NAMALWA (cell line): ENCODE measurements at regions not wholly inside any gene's neighbourhood (a gene's known extent, or its start where the extent isn't known, plus 50 kb on each side); places are given as distances from the start of the nearest gene placed in this dataset.
"Not testable (repeated sequence)": the region's sequence is repeated elsewhere in the genome, so short reads cannot be mapped to it uniquely, and the experiment has no call there.

Source experiments
- DNase-seq: peaks from one replicate; pipeline ENCODE4 v3.0.0-alpha.2; 2015; ENCODE audit warnings: low spot score

DNA sequence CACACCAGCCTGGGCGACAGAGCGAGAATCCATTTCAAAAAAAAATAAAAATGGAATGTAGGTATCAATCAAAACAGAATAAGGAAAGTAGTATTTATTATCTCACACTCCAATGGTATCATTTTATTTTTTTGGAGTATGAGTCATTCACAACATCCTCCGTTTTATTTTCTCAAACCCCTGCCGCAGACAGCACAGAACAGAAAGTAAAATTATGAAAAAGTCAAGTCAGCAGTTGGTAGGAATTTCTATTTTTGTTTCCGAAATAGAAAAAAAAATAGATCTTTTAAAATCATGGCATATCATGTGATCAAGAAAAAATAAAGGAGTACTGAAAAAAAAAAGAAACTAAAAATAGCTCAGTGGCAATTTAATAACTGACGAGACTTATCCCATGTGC is 490.7 kb upstream of the TENM3 start:
- no peak for DNase-seq

DNA sequence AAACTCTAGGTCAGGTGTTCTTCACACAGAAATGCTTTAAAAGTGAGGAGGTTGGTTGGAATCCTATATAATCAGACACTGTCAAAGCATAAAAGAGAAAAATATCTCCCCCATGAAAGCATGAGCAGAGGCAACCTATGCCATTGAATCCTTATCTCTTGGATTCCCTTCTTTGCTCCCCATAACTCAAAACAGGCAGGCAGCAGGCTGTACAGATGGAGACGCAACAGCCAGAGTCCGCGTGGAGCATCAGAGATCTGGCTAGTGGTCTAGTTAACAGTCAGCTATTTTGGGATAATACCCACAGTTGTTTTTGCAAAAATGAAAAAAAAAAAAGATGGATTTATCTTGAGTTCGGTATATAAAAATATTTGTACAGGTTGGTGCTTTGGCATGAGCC is 490.0 kb upstream of the TENM3 start:
- DNase-seq: no peak

DNA sequence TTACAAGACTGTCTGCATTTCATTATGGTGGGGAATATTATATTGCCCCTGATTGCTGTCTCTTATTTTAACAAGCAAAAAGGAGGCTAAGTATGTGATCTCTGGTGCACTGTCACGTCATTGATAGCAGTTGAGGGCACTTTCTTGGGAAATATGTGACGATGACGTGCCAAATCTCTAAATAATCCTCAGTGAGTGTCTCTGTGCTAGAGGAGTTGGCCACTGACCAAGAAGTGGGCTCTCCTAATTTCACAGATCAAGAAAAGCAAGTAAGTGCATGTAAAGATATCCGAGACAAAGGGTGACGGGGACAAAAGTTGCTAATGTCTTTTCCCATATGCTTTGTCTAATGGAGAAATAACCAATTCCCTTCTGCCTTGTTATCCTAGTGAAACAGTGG is 487.4 kb upstream of the TENM3 start:
- DNase-seq: no peak

DNA sequence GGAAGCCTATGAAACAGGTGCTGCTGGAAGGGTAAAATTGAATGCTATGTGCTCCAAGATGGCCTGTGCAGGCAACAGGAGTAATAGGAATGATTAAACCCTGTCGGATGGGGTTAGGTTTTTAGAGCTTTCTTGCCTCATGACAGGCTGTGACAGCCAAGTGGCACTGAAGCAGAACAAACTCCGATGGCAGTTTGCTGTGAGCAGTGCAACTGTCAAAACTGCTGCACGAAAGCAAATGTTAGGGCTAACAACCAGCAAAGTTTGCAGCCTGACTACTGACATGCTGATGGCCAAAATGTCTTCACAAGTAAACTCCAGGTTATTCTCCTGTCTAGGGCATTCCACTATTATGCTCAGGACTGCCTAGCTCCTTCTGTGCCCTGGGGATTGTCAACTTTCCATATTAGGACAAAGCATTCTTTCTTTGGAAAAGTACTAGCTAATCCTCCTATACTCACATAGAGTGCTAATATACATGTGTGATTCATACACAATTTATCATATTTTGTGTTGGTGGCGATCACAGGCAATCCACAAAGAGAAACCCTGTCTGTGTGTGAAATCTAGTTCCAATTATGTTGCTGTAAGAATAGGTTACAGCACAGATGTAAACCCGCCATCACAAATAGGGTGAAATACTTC is 486.6 kb upstream of the TENM3 start:
- DNase-seq: no peak

DNA sequence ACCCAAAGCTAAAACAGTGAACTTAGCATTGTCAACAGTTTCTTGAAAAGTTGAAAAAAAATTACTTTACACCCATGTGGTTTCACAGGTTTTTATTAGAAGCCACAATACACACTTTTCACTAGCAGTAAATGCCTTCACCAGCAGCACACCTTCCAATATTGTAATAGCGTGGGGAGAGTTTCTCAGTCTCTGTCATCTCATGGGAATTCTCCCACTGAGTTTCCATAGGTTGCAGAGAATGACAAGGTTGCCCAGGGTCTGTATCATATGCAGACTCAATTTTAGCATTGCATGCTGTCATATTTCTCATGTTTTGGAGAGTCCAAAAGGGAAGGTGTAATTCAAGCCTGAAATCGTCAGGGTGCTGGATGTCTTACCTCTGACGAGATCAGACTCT is 486.1 kb upstream of the TENM3 start:
- no peak for DNase-seq

DNA sequence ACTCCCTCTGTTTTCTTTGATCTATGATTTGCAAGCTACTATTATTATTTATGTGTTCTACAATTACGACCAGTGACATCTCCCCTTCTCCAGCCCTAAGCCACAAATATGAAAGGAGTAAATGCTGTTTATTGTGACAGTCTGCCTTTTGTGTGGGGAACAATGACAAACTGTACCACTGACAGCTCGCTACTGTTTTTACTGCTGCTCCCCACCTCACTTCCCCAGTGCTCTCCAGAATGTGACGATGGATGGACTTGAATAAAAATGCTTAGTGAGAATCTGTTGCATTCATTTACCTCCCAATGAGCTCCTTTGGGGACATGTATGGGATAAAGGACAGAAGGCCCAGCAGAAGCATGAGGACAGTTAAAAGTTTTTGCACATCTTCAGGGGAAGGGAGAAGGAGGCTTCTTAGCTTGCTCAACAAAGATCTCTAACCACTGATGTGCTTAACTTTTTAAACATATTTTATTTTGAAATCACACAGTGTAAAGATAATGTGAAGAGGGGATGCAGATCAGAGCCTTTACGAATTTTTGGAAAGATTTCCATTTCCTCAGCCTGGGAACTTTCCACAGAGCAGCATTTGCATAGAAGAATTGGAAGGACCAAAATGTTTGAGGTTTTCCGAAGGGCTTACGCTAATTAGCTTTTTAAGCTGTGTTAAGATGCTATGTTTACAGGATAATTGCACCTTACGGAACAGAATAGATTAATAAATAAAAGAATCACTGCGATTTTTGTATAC is 485.1 kb upstream of the TENM3 start:
- no peak for DNase-seq

DNA sequence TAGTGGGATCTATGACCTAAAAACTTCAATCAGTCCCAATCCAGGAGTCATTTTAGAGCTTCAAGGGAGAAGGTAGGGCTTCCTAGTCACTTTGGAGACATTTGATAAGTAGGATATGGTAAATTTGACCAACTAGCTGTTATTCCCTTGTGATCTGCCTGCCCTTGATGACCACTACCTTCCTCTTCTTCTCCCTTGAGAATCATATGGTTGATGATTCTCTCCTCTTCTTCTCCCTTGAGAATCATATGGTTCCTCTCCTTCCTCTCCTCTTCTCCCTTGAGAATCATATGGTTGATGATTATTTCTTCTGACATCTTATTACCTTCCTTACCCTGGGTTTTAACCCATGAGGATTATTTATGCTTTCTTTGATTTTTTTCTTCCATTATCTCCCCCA is 482.6 kb upstream of the TENM3 start:
- DNase-seq: no peak

DNA sequence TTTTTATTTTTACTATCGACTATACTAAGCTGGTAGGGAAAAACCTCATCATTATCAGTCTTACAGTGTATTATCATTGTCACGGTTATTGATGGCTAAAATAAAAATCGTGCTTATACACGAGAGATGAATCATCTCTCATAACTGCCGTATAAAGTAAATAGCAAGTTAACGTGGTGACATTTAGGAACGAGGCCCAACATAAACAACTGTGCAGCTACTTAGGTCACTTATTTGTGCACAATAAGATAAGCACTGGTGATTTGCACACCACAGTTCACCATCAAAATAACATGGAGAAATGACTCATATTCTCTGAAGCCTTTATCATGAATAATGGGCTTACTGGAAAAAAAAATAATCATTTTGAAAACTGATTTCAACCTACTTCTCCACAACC is 482.0 kb upstream of the TENM3 start:
- DNase-seq: no peak

DNA sequence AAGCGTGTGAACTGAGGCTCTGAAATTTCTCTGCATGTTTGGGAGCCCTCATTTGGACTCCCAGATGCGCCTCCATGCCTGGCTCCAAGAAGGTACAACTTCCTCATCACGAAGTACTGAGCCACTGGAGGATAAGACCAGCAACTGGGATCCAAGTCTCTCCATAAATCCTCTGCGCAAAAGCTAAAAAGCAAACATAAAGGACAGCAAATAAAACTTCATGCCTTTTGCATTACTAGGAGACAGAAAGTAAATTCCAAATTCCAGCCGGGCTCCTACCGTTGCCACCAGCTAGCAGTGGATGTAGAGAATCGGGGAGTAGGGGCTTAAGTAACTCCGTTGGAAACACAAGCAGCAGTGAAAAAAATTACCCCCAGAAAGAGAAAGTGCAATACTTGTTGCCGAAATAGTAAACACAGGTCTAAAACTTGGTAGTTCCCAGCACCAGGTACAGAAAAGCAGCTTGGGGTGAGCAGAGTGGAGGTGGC is 477.1 kb upstream of the TENM3 start:
- DNase-seq: no peak

DNA sequence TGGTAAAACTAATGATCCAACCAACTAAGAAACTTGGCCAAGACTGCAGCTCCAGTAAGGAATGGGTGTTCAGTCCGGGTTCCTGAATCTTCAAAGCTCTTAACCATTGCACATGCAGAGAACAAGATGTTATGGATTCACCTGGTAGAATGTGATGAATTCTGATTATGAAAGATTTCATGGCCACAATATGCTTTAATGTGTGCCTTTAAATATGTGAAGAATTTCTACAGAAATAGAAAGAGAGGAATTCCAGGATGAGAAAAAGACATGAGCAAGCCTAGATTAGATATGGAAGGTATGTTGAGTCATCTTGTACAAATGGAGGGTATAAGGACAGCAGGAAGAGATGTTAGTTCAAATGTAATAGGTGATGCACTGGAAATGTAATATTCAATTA is 472.2 kb upstream of the TENM3 start:
- DNase-seq: no peak

DNA sequence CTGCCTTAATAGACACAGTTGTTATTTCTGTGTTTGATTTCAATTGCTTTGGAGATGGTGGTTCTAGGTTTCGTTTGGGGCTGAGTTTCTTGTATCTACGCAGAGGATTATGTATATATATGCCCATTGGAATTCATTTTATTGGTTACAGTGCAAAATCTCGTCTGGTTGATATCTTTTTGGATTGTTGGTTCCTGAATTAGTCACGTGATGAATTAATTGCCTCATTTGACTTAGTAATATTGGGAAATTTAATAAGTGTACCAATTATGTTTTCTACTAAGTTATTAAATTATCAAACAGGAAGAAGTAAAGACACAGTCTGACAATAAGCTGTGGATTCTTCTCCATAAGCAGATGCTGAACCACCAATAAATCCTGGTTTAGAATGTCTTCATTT is 467.9 kb upstream of the TENM3 start:
- no peak for DNase-seq

DNA sequence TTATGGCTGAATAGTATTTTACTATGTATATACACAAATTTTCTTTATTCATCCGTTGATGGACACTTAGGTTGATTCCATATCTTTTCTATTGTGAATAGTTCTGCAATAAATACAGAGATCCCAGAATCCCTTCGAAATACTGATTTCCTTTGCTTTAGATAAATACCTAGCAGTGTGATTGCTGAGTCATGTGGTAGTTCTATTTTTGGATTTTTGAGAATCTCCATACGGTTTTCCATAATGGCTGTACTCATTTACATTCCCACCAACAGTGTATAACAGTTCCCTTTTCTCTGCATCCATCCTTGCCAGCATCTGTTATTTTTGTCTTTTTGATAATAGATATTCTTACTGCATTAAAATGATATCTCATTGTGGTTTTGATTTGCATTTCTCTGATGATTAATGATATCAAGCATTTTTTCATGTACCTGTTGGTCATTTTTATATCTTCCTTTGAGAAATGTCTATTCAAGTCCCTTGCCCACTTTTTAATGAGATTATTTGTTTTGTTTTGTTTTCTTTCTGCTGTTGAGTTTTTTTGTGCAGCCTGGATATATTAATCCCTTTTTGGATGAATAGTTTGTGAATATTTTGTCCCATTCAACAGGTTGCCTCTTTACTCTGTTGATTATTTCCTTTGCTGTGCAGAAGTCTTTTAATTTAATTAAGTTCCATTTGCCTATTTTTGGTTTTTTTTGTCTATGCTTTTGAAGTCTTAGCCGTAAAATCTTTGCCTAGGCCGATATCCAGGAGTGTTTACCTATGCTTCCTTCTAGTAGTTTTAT is 466.7 kb upstream of the TENM3 start:
- DNase-seq: no peak

DNA sequence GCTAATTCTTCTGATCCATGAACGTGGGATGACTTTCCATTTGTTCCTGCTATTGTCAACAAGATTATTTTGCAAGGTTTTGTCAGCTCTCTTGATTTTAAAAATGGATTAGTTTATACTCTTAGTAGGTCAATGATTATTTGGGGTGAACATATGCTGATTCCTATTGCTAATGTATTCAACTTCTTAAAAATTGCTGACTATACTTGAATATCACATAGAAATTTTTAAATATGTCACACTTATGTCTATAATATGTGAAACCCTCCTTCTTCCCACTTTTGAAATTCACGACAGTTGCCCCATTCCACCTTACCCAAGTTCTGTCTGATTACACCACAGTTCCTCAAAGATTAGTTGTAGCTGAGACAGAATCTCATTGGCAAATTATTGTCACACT is 465.7 kb upstream of the TENM3 start:
- no peak for DNase-seq

DNA sequence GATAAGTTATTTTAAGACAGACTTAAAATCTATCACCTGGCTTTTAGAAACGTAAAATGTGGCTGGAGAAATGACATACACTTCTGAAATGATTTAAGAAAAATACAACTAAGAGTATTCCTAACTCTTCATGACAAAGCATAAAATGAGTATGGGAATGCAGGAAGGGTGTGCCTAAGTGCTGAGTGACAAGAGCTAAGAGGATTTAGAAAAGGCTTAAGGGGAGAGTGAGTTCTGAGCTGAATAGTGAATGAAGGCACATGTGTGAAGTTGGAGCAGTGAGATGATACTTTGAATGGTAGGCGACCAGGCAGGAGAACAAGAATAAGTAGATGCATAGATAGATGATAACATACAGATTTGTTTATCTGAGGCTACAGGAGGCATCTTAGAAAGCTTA is 458.3 kb upstream of the TENM3 start:
- no peak for DNase-seq

DNA sequence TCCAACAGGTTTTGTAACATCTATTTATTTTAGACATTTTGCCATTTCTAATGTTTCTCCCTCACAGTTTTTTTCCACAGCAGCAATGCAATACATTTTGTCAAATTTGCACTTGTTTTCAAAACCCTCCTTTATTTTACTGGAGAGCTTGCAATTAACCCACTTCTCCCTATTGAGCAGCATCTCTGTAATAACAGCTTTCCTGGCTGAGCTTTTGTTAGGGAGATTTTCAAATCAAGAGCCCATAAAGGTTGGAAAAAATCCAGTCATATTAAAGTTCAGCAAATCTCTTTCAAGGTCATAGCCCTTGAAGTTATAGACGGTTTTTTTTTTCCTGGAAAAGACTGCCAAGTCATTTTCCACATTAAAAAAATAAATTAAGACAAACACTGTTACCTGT is 450.6 kb upstream of the TENM3 start:
- no peak for DNase-seq

DNA sequence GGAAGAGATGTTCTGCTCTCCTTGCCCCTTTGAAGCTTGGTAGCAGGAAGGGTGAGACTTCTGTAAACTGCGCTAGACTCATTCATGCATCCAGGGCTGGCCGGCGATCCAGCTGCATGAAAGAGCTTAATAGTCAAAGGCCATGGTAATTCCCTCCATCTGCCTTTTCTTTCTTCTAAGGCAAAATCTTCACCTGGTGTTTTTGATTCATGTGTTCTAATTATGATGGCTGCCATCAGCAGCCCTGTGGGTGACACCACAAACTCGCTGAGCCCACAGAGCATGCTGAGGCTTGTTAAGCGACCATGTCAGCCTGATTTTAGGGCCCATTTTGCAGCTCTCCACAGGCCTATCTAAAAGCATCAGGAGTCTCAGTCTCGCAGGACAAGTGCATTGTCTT is 450.1 kb upstream of the TENM3 start:
- DNase-seq: no peak

DNA sequence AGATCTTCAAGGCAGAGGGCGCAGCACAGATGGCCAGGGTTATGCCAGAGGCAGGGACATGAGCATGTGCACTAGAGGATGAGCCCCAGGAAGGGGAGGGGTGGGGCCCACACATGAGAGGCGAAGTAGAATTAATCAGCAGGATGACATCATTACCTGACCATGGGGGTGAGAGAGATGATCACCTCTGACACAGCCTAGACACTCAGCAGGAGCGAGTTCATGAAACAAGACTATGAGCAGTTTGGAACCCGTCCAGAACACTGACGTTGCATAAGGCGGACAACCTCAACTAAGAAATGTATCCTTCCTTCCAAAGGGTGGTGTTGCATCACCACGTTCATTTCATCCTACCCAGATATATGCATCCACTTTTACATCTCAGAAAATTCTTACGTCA is 446.7 kb upstream of the TENM3 start:
- no peak for DNase-seq

DNA sequence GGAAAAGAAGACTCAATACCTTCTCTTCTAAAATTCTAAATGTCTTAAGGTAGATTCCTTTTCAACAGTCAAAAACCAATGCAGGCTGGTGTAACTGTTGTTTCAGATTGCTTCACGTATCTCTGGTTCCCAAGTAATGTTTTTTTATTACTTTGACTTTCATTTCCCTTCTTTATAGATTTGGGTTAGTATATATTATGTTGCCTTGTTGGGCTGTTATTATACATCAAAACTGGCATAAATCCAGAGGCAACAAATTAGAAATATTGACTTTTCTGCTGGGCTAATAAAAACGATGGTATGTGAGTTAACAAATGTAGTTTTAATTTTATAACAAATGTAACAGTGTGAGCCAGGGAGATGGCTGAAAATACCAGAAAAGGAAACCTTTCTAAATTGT is 444.7 kb upstream of the TENM3 start:
- no peak for DNase-seq

DNA sequence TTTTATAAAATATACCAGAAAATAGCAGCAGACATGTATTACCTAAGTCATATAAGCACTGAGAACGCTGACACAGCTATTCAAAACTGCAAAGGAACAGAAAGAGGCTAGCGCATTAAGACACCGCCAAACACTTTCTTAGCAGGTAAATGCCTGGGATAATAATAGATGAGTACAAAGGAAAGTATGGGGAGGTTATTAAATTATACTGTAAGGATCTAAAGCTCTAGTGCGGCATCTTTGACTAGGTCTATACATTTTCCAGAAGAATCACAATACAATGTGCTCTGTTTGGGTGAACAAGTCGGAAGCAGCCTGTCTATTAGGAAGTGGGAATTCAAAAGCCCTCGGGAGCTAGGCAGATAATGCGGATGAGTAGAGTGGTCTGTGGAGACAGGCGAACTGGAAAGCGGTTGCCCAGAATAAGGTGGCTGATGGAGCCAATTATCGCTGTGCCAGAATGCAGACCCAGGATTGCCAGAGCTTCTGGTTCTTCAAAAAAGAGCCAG is 443.6 kb upstream of the TENM3 start:
- DNase-seq: no peak

DNA sequence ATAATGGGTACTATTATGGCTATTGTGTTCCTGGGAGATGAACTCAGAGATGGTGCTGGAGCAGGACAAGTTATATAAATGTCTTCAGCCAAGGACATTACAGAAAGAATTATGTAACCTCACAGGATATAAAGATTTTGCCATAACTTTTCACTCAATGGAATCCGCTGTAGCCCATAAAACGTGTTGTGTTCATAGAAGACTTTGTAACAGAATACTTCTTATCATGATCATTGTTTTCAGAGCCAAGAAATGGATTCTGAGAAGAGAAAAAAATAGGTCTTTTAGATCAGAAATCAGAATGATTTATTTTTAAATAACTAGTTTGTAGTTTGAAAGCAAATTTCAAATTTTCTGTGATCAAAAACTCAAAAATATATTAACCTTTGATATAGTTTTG is 441.0 kb upstream of the TENM3 start:
- no peak for DNase-seq

DNA sequence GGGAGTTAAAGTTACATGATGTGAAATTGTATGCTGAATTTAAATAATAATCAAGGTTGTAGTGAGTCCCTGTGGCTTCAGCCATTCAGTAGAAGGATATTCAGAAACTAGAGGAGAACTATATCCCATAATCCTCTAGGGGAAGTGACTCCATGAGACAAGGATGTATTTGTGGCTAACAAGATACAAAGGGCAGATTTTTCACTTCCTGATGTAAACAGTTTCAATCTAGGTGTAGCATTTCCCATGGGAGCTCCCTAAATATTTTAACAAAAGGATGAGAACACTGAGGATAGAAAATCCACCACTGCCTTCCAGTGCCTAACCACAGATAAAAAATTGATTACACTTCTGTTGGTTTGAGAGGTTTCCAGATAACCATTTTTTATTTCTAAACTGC is 435.4 kb upstream of the TENM3 start:
- no peak for DNase-seq

DNA sequence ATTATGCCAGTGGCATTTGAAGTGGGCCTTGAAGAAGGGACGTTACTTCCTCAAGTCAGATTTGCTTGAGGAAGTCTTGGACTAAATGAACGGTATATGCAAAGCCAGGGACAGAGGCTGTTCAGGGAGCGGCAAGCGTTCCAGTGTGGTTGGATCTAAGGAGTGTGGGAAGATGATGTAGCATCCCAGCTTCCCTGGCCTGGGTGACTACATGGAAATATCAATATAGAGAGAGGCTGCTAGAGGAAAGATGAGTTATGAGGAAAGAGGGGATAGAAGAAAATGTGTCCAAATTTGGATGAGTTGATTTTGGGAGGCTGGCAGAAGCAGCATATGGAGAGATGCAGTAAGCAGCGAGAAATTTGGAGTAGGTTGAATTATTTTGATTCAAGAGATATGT is 432.5 kb upstream of the TENM3 start:
- DNase-seq: no peak

DNA sequence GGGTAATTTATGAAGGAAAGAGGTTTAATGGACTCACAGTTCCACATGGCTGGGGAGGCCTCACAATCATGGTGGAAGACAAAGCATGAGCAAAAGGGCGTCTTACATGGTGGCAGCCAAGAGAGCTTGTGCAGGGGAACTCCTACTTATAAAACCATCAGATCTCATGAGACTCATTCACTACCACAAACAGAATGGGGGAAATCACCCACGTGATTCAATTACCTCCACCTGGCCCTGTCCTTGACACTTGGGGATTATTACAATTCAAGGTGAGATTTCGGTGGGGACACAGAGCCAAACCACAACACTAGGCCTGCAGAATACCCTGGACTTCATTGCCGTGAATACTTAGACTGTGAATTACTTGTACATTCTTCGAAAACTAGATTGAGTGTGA is 431.7 kb upstream of the TENM3 start:
- not testable (repeated sequence) for DNase-seq
